ENCODE measurements at regions not wholly inside any gene's neighbourhood (a gene's known extent, or its start where the extent isn't known, plus 50 kb on each side); places are given as distances from the start of the nearest gene placed in this dataset.

- TF ChIP-seq CTCF (IDR thresholded peaks at IDR 0.05) (no peak), POLR2A (IDR thresholded peaks at IDR 0.05) (no peak)
These were observed 59.0 kb upstream of the VCX3B start for GRCh38 chrX:8405631-8406030.
